ENCODE measurements at regions not wholly inside any gene's neighbourhood (a gene's known extent, or its start where the extent isn't known, plus 50 kb on each side); places are given as distances from the start of the nearest gene placed in this dataset.
"Not testable (repeated sequence)": the region's sequence is repeated elsewhere in the genome, so short reads cannot be mapped to it uniquely, and the experiment has no call there.

DNA sequence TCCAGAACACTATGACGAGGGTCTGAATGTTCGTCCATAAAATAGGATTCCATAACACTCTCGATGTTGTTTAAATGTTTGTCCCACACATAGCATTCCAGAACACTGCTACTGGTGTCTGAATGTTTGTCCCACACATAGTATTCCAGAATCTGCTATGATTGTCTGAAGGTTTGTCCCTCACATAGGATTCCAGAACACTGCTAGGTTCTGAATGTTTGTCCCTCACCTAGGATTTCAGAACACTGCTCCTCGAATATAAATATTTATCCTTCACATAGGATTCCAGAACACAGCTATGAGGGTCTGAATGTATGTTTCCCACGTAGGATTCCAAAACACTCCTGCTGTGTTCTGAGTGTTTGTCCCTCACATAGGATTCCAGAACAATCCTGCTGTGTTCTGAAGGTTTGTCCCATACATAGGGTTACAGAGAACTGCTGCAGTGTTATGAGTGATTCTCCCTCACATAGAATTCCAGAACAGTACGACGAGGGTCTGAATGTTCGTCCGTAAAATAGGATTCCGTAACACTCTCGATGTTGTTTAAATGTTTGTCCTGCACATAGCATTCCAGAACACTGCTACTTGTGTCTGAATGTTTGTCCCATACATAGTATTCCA lies 215.3 kb downstream of the FOXD4L6 start:
- peaks cover 29 to 94% (median 92%) of the 10 kb centered on the region in 4 donors for H3K9me3 ChIP-seq
- TF ChIP-seq EP300 (IDR thresholded peaks at IDR 0.05) (no peak), POLR2A (IDR thresholded peaks at IDR 0.05; ENCODE audit: low read depth) (no peak), POLR2AphosphoS5 (IDR thresholded peaks at IDR 0.05) (no peak)
- TF ChIP-seq, protein P1, sequence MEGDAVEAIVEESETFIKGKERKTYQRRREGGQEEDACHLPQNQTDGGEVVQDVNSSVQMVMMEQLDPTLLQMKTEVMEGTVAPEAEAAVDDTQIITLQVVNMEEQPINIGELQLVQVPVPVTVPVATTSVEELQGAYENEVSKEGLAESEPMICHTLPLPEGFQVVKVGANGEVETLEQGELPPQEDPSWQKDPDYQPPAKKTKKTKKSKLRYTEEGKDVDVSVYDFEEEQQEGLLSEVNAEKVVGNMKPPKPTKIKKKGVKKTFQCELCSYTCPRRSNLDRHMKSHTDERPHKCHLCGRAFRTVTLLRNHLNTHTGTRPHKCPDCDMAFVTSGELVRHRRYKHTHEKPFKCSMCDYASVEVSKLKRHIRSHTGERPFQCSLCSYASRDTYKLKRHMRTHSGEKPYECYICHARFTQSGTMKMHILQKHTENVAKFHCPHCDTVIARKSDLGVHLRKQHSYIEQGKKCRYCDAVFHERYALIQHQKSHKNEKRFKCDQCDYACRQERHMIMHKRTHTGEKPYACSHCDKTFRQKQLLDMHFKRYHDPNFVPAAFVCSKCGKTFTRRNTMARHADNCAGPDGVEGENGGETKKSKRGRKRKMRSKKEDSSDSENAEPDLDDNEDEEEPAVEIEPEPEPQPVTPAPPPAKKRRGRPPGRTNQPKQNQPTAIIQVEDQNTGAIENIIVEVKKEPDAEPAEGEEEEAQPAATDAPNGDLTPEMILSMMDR (IDR thresholded peaks at IDR 0.05): no peak
- peak; percentile 88 for DNase-seq (ENCODE audit: extremely low spot score)
- no peaks in the 10 kb centered on the region for H3K4me1 ChIP-seq
- no peak overlapping the region for H3K4me3 ChIP-seq
- peaks cover 0 to 7% (median 0%) of the 10 kb centered on the region in 4 donors for H3K36me3 ChIP-seq
- intact Hi-C loops (cut with DNase I): no loop called here
- no peak overlapping the region for H3K27ac ChIP-seq (replicated peaks in 1 of 4)
- H3K27me3 ChIP-seq: no peaks in the 10 kb centered on the region
- WGBS: 71% methylated on average over 11 of the region's 11 CpGs

GRCh38 chr9:40912679-40913078 lies 215.8 kb downstream of the FOXD4L6 start:
- H3K27ac ChIP-seq (replicated peaks in 1 of 4); H3K36me3 ChIP-seq; H3K27me3 ChIP-seq; H3K4me3 ChIP-seq; H3K4me1 ChIP-seq; intact Hi-C loops (cut with DNase I): not testable (repeated sequence)
- peak; percentile 87 for DNase-seq (ENCODE audit: extremely low spot score)
- H3K9me3 ChIP-seq: peaks cover 29 to 95% (median 95%) of the 10 kb centered on the region in 4 donors
- 75% methylated on average over 4 of the region's 4 CpGs for WGBS

- 80% methylated on average over 5 of the region's 5 CpGs for WGBS
These were observed 216.8 kb downstream of the FOXD4L6 start for GRCh38 chr9:40911647-40912046.

DNA sequence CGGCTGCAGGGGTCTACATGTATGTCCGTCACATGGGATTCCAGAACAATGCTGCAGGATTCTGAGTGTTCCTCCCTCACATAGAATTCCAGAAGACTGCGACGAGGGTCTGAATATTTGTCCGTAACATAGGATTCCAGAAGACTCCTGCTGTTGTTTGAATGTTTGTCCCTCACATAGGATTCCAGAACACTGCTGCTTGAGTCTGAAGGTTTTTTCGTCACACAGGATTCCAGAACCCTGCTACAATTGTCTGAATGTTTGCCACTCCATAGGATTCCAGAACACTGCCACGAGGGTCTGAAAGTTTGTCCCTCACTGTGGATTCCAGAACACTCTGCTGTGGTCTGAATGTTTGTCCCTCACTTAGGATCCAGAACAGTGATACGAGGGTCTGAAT lies 217.5 kb downstream of the FOXD4L6 start:
- H3K4me1 ChIP-seq; intact Hi-C loops (cut with DNase I): not testable (repeated sequence)
- 72% methylated on average over 8 of the region's 8 CpGs for WGBS

More at GRCh38 chr9:40911647-40912046, 216.8 kb downstream of the FOXD4L6 start:
- Histone ChIP-seq H3K9me3 (peaks cover 29 to 100% (median 100%) of the 10 kb centered on the region in 4 donors), H3K4me1 (no peaks in the 10 kb centered on the region), H3K36me3 (peaks cover 0 to 7% (median 0%) of the 10 kb centered on the region in 4 donors), H3K27ac (replicated peaks in 1 of 4) (no peak overlapping the region), H3K4me3 (no peak overlapping the region), H3K27me3 (no peaks in the 10 kb centered on the region)
- intact Hi-C loops (cut with DNase I): no loop called here
- peak; percentile 72 for DNase-seq (ENCODE audit: extremely low spot score)
- no peak for TF ChIP-seq POLR2A (IDR thresholded peaks at IDR 0.05; ENCODE audit: low read depth)
- TF ChIP-seq EP300 (IDR thresholded peaks at IDR 0.05): no peak
- TF ChIP-seq, protein P1 (IDR thresholded peaks at IDR 0.05): no peak
- no peak for TF ChIP-seq POLR2AphosphoS5 (IDR thresholded peaks at IDR 0.05)

GRCh38 chr9:40909821-40910220 lies 218.7 kb downstream of the FOXD4L6 start:
- intact Hi-C loops (cut with DNase I): no loop called here
- peaks cover 37 to 100% (median 100%) of the 10 kb centered on the region in 4 donors for H3K9me3 ChIP-seq
- H3K4me3 ChIP-seq: no peak overlapping the region
- DNase-seq (ENCODE audit: extremely low spot score): no peak
- no peaks in the 10 kb centered on the region for H3K36me3 ChIP-seq
- H3K27ac ChIP-seq (replicated peaks in 1 of 4): no peak overlapping the region
- H3K4me1 ChIP-seq: no peaks in the 10 kb centered on the region
- 89% methylated on average over 4 of the region's 4 CpGs for WGBS
- no peaks in the 10 kb centered on the region for H3K27me3 ChIP-seq
- TF ChIP-seq POLR2A (IDR thresholded peaks at IDR 0.05; ENCODE audit: low read depth): no peak
- no peak for TF ChIP-seq POLR2AphosphoS5 (IDR thresholded peaks at IDR 0.05)
- TF ChIP-seq EP300 (IDR thresholded peaks at IDR 0.05): no peak
- TF ChIP-seq, protein P1 (IDR thresholded peaks at IDR 0.05): no peak

More for the DNA sequence above, 217.5 kb downstream of the FOXD4L6 start:
- peaks cover 29 to 100% (median 100%) of the 10 kb centered on the region in 4 donors for H3K9me3 ChIP-seq
- H3K4me3 ChIP-seq; H3K36me3 ChIP-seq; H3K27me3 ChIP-seq; DNase-seq (ENCODE audit: extremely low spot score); H3K27ac ChIP-seq (replicated peaks in 1 of 4): not testable (repeated sequence)

- WGBS: 84% methylated on average over 8 of the region's 8 CpGs
- H3K36me3 ChIP-seq; H3K27me3 ChIP-seq; H3K4me3 ChIP-seq; DNase-seq (ENCODE audit: extremely low spot score); intact Hi-C loops (cut with DNase I); H3K27ac ChIP-seq (replicated peaks in 1 of 4); H3K4me1 ChIP-seq: not testable (repeated sequence)
- peaks cover 37 to 100% (median 100%) of the 10 kb centered on the region in 4 donors for H3K9me3 ChIP-seq
These were observed 219.4 kb downstream of the FOXD4L6 start for GRCh38 chr9:40909111-40909510.

Measured in esophagus muscularis mucosa (tissue), 4 donors.